Calu3 (cell line): ENCODE measurements at regions not wholly inside any gene's neighbourhood (a gene's known extent, or its start where the extent isn't known, plus 50 kb on each side); places are given as distances from the start of the nearest gene placed in this dataset.

ENCODE experiments used
- BruUV-seq: library from RNA; stranded (reverse); fragments of 400-500 nt; replicated peaks from 2 replicates; lab custom pipeline; 2021; lab: Mats Ljungman, UMichigan
- CTCF ChIA-PET: fragments of 300-600 bp; sonication (Branson Sonifier 250); formaldehyde crosslinking; loops from one replicate; lab custom pipeline; 2022; ENCODE audit warnings: antibody characterized with exemption; lab: Charles Lee
- DNase-seq: peaks from one replicate; pipeline ENCODE4 v3.0.0; 2022
- H3K27ac Mint-ChIP-seq: one replicate; pipeline ENCODE4 v1.8.0; 2022; ENCODE audit warnings: mixed read lengths; ENCODE audit not compliant: unreplicated experiment
- H3K27me3 Mint-ChIP-seq: one replicate; pipeline ENCODE4 v1.8.0; 2022; ENCODE audit warnings: mixed read lengths; ENCODE audit not compliant: unreplicated experiment
- H3K36me3 Mint-ChIP-seq: one replicate; pipeline ENCODE4 v1.8.0; 2022; ENCODE audit warnings: mild to moderate bottlenecking, moderate library complexity, mixed read lengths; ENCODE audit not compliant: insufficient read depth, unreplicated experiment
- H3K4me1 Mint-ChIP-seq: one replicate; pipeline ENCODE4 v1.8.0; 2022; ENCODE audit warnings: mild to moderate bottlenecking, low read depth, mixed read lengths; ENCODE audit not compliant: unreplicated experiment
- H3K4me3 Mint-ChIP-seq: one replicate; pipeline ENCODE4 v1.8.0; 2022; ENCODE audit warnings: mild to moderate bottlenecking, low read depth, moderate library complexity, mixed read lengths; ENCODE audit not compliant: unreplicated experiment
- H3K9me3 Mint-ChIP-seq: one replicate; pipeline ENCODE4 v1.8.0; 2022; ENCODE audit warnings: low read depth, mixed read lengths; ENCODE audit not compliant: unreplicated experiment
- CTCF ChIP-seq: fragments of 200-600 bp; IDR thresholded peaks from one replicate; pipeline ENCODE4 v1.8.0; 2022; ENCODE audit warnings: antibody characterized with exemption; ENCODE audit not compliant: unreplicated experiment
- intact Hi-C: fragments of 100-400 bp; cut with micrococcal nuclease; formaldehyde crosslinking; loops from one replicate; pipeline ENCODE4 v1.10.0; 2022; ENCODE audit not compliant: unreplicated experiment

- no TSS peak for BruUV-seq
- H3K9me3 Mint-ChIP-seq = peaks cover 1% of the 10 kb centered on the region
- peaks cover 33% of the 10 kb centered on the region for H3K4me1 Mint-ChIP-seq
- H3K36me3 Mint-ChIP-seq = peaks cover 9% of the 10 kb centered on the region
- H3K27ac Mint-ChIP-seq = no peak overlapping the region
- H3K4me3 Mint-ChIP-seq = no peak overlapping the region
- TF ChIP-seq CTCF = no peak
- intact Hi-C loops = no loop called here
- CTCF ChIA-PET = interaction anchor here (2.0 kb wide), 1 partner anchor 10 kb away, joined by 7 read pairs; no protein-coding TSS in a partner anchor
- no peak for DNase-seq
- H3K27me3 Mint-ChIP-seq = no peaks in the 10 kb centered on the region
Observed at GRCh38 chr6:108745664-108746336, 102.4 kb upstream of the ARMC2 start.

GRCh38 chr6:108746366-108746765 lies 101.9 kb upstream of the ARMC2 start:
- intact Hi-C loops = no loop called here
- TF ChIP-seq CTCF = no peak
- Mint-ChIP-seq H3K36me3 (peaks cover 5% of the 10 kb centered on the region), H3K9me3 (peaks cover 3% of the 10 kb centered on the region), H3K4me1 (peaks cover 33% of the 10 kb centered on the region), H3K4me3 (no peak overlapping the region), H3K27ac (no peak overlapping the region), H3K27me3 (no peaks in the 10 kb centered on the region)
- no TSS peak for BruUV-seq
- CTCF ChIA-PET = interaction anchor here (0.6 to 2.0 kb wide), 2 partner anchors 11 to 49 kb away, joined by 4 to 7 read pairs; no protein-coding TSS in a partner anchor
- DNase-seq = no peak

GRCh38 chr6:108746836-108747575 lies 101.2 kb upstream of the ARMC2 start:
- CTCF ChIA-PET = interaction anchor here (0.6 to 2.0 kb wide), 2 partner anchors 12 to 50 kb away, joined by 4 to 7 read pairs; no protein-coding TSS in a partner anchor
- TF ChIP-seq CTCF = no peak
- no peak for DNase-seq
- Mint-ChIP-seq H3K27me3 (no peaks in the 10 kb centered on the region), H3K4me3 (no peak overlapping the region), H3K27ac (no peak overlapping the region), H3K36me3 (peaks cover 5% of the 10 kb centered on the region), H3K9me3 (peaks cover 3% of the 10 kb centered on the region), H3K4me1 (peaks cover 27% of the 10 kb centered on the region)
- intact Hi-C loops = no loop called here
- BruUV-seq = no TSS peak

GRCh38 chr6:108748055-108748454 lies 100.2 kb upstream of the ARMC2 start:
- H3K9me3 Mint-ChIP-seq = peaks cover 3% of the 10 kb centered on the region
- no peak for DNase-seq
- no peak overlapping the region for H3K4me3 Mint-ChIP-seq
- peaks cover 20% of the 10 kb centered on the region for H3K4me1 Mint-ChIP-seq
- intact Hi-C loops = no loop called here
- CTCF ChIA-PET = no interaction called here
- BruUV-seq = no TSS peak
- no peaks in the 10 kb centered on the region for H3K27me3 Mint-ChIP-seq
- no peak for TF ChIP-seq CTCF
- H3K27ac Mint-ChIP-seq = no peak overlapping the region
- peaks cover 1% of the 10 kb centered on the region for H3K36me3 Mint-ChIP-seq
